Fibroblast of skin of right biceps (primary cell): ENCODE measurements at regions not wholly inside any gene's neighbourhood (a gene's known extent, or its start where the extent isn't known, plus 50 kb on each side); places are given as distances from the start of the nearest gene placed in this dataset.
A peak's percentile ranks its signal among the peaks of the same experiment; 100 is the strongest.
"Not testable (repeated sequence)": the region's sequence is repeated elsewhere in the genome, so short reads cannot be mapped to it uniquely, and the experiment has no call there.

Source experiments
- DNase-seq: peaks from one replicate; pipeline ENCODE4 v3.0.0-alpha.2; 2013

DNA sequence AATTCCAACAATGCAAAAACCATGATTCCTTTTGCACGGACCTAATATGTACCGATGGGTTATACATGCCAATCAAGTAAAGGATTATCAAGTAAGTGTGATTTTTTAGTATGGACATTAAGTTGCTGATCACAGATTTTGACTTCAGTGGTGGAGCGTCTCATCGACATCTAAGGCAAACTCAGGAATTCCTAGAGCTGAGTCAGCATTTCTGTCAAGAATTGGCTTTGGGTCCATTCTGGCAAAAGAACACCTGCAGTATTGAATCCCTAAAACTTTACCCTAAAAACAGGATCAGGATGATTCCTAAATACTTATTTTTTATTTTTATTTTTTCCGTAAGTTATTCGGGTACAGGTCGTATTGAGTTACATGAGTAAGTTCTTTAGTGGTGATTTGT lies 83.6 kb downstream of the HPGD start:
- DNase-seq, result no peak

DNA sequence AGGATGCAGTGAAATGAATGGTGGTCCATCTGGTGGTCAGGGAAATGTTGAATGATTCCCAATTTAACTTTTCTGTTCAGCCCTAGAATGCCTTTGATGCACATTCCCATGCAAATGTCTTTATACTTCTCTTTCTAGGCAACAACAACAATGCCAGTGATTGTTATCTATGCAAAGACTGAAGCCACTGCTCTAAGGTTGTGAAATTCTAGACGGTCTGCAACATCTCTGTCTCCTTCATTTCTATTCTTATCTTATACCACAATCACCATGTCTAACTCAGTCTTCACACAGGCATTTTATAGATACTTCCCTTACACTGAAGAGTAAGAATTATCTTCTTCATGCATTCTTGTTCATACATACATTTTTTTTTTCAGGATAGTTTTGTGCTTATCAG lies 84.5 kb downstream of the HPGD start:
- DNase-seq, result no peak

GRCh38 chr4:174437324-174437723 lies 85.0 kb downstream of the HPGD start:
- DNase-seq, result peak; percentile 65

GRCh38 chr4:174436377-174436776 lies 85.9 kb downstream of the HPGD start:
- no peak for DNase-seq

DNA sequence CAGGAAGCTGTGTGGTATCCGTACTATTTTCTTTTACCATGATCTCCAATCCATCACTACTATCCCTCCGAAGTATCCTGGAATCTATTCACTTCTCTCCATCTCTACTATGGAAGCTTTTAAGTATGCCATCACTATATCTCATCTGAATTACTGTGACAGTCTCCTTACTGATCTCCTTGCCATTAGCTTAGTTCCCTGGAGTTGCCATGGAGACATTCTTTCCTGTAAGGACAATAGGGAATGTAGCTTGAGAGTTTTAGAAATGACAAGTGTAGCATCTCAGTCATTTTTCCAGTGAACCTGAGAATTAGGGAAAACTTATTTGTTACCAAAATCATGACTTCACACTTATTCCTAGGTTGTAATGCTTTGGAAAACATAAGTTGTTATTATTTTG lies 86.3 kb downstream of the HPGD start:
- DNase-seq, result no peak

- DNase-seq, result no peak
Measured at GRCh38 chr4:174434455-174434854, 87.8 kb downstream of the HPGD start.

DNA sequence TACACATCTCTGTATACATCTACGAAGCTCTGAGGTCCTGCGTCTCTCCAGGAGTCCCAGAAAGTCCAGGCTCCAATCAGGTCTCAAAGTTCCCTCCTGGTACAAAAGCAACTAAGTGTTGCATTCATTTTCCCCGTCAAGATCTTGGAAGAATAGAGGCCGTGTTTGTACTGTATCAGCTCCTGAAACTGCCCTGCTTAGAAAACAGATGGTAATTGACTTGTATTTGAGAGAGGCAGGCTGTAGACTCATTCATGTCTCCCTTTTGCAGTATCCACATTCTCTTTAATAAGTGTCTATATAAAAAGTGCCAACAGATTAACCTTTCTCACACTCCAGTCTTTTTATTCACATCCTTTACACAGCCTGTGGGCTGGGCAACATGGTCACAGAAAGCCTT lies 91.7 kb downstream of the HPGD start:
- DNase-seq, result no peak

DNA sequence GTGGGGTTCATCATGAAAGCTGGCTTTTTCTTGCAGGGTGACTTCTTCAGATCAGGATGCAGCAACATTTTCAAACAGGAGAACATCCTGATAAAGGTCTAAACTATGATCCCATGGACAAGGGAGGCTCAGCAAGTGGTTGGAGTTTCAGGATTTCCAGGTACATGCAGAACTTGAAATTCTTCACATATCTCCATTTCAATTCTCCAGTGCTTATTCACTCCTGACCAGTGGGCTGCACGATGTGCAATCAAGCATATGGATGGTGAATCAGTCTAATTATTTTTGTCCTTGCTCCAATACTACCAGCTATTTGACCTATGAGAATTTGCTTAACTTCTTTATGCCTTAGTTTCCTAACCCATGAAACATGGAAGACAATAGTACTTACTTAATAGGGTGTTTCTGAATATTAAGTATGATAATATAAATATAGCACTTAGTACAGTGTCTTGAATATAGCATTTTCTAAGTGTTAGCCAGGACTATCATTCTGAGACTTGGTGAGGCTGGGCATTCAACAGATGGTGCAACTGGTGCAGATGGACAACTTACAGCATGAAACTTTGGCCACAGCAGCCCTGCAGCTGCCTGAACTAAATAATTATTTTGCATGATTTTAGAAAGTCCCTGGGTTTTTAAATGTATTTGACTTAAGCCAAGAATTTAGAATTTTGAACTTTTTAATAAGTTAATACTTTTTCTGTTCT lies 92.4 kb downstream of the HPGD start:
- DNase-seq, result no peak

- no peak for DNase-seq
Measured at GRCh38 chr4:174427571-174428140, 94.6 kb downstream of the HPGD start.

GRCh38 chr4:174425669-174426068 lies 96.6 kb downstream of the HPGD start:
- DNase-seq, result no peak

DNA sequence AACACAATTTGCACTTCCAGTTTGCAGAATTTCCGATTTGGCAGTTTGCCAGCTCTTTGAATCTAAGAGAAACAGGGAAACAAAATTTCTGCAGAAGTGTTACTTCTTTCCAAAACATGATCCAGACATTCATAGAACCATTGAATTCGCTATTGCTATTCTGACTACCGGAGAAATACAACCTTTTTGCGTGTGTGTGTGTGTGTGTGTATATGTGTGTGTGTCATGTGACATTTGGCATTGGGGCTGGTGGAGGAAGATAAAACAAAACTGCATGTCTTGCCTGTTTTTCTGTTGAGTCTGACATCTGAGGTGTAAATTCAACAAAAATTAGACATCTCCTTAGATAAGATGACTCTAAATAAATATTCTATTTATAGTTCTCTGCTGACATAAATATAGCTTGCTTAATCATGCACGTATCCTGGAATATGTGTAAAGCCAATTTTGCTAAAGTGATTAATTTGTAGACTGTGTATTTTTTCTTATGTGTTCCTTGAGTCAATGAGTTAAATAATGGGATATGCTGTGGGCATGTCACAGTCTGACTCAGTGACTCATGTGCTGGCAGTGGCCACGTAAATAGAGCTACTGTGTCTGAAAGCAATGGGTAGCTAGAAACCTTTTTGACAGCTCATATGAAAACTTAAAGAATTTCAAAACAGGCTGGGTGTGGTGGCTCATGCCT lies 98.9 kb downstream of the HPGD start:
- DNase-seq, result peak; percentile 74

- DNase-seq, result no peak
Measured at GRCh38 chr4:174422893-174423256, 99.4 kb downstream of the HPGD start.

- no peak for DNase-seq
Measured at GRCh38 chr4:174420316-174420715, 102.0 kb downstream of the HPGD start.

- DNase-seq, result no peak
Measured at GRCh38 chr4:174418640-174419212, 103.6 kb downstream of the HPGD start.

DNA sequence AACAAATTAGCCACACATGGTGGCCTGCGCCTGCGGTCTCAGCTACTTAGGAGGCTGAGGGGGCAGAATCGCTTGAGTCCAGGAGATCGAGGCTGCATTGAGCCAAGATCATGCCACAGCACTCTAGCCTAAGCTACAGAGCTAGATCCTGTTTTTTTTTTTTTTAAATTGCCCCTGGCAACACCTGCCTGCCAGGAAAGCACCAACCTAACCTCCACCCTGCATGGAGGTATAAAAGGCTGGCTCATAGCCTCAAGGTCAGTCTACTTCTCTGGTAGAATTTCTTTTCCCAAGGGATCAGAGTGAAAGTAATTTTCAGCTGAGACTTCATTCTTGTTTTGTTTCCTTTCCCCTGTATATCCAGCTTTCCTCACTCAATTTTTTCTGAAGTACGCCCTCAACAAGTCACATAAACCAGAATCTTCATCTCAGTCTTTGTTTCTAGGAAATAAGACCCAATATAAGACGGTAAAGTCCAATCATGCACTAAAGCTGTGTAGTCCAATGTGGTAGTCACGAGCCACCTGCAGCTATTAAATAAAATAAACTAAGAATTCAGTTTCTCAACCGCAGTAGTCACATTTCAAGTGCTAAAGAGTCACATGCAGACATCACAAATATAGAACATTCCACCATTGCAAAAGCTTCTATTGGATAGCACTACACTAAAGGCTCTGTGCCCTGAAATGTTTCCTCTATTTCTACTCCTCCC lies 113.3 kb downstream of the HPGD start:
- no peak for DNase-seq

DNA sequence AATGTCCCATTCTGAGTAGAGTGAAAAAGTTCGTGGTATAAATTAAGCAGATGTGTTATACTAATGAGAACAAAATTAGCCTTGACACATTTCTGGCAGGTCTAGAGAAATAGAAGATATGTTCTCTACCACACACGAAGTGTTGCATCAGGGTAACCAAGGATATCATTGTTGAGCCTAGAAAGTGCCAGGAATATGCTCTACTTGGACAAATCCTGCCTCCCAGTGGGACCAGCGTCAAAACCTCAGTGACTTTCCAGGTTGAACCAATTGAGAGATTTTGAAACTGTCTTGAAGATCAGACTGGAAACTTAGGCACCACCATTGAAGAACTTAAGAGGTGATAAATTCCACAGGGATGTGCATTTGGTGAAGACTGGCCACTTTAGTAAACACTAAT lies 115.9 kb downstream of the HPGD start:
- peak; percentile 26 for DNase-seq

DNA sequence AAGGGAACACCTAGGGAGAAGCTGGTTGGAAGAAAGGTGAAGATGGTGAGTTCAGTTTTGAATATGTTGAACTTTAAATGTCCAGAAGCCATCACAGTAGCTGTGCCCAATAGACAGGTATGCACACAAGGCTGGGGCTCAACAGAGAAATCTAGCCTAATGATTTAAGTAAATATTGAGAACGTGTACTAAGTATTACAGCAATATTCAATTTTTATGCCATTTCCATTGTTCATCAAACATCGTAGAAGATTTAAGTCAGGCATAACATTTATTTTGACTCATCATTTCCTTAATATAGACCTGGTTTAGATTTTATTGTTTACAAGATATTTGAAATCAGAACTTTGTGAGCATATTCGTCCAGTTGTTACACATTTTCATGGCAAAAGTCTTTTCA lies 116.4 kb downstream of the HPGD start:
- no peak for DNase-seq

DNA sequence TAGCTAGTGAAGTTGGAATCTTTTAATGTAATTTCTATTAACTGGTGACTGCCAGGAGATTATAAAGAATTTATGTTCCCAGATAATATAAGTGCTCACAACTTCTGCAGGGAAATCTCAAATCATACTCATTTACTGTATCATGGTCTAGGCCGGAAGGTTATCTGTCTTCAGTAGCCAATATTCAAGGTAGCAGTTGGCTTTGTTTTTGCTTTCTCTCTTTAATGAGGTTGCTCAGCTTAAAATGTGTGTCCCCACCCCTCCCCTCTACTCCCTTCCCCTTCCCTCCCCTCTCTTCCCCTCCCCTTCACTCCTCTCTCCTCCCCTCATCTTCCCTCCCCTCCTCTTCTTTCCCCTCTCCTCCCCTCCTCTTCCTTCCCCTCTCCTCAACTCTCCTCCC lies 117.6 kb downstream of the HPGD start:
- no peak for DNase-seq

GRCh38 chr4:174403177-174403543 lies 119.1 kb downstream of the HPGD start:
- DNase-seq, result no peak

DNA sequence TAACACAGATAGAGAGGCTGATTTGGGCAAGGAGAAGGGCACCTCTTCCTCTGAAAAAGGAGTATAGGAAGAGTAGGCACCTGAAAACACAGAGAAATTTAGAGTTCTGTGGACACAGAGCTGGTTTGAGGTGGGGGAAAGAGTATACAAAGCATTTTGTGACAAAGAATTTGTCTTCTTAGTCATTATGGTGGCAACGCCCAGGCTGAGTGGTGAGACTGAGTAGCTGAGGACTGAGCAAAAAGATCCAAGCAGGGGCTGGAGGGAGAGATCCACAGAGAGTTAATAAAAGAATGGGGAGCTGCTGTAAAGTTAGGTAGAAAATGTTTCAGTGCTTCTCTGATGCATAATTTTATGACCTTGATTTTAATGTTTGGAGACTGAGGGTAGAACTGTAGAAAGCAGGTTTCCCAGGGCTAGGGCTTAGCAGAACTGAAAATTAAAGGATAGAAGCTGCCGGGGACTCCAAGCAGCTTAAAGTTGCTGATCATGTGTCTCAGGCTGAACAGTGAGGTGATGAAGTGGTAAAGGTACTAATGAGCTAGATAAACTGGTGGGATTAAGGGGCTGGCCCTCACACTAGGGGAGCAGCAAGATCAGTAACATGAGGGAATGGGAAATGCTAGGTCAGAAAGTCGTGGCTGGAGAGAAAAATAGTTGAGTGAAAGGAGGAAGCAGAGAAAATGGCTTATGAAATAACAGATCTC lies 118.9 kb downstream of the CEP44 start:
- no peak for DNase-seq

- peak; percentile 11 for DNase-seq
Measured at GRCh38 chr4:174401471-174402130, 117.9 kb downstream of the CEP44 start.

DNA sequence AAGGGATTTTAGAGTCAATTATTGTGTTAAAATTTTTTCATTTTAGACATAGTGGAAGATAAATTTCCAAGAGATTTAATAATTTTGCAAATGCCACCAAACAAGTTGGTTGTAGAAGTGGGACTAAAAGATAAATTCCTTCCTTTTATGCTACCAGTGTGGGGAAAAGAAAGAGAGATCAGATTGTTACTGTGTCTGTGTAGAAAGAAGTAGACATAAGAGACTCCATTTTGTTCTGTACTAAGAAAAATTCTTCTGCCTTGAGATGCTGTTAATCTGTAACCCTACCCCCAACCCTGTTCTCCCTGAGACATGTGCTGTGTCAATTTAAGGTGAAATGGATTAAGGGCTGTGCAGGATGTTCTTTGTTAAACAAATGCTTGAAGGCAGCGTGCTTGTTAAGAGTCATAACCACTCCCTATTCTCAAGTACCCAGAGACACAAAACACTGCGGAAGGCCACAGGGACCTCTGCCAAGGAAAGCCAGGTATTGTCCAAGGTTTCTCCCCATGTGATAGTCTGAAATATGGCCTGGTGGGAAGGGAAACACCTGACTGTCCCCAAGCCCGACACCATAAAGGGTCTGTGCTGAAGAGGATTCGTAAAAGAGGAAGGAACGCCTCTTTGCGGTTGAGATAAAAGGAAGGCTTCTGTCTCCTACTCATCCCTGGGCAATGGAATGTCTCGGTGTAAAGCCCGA lies 117.0 kb downstream of the CEP44 start:
- not testable (repeated sequence) for DNase-seq
